NCI-H146 (cell line): ENCODE measurements at regions not wholly inside any gene's neighbourhood (a gene's known extent, or its start where the extent isn't known, plus 50 kb on each side); places are given as distances from the start of the nearest gene placed in this dataset.

Experiments used
- DNase-seq: peaks from one replicate; lab custom pipeline; 2025; lab: John Stamatoyannopoulos, UW

DNA sequence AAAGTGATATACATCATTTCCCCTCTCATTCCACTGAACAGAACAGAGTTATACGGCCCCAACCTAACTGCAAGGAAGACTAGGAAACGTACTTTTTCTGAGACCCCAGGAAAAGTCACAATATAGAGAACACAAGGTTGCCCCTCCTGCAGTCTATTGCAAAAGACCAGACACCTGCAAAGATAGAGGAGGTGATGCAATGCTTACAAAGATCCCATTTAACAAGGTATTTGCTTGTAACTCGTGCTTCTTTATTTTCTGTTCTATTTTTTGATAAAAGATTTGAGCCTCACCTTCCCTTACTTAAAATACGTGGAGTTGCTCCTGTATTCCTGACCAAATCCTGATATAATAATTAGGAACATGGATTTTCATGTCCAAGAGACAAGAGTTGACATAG is 793.0 kb upstream of the ID2 start:
- no peak for DNase-seq

DNA sequence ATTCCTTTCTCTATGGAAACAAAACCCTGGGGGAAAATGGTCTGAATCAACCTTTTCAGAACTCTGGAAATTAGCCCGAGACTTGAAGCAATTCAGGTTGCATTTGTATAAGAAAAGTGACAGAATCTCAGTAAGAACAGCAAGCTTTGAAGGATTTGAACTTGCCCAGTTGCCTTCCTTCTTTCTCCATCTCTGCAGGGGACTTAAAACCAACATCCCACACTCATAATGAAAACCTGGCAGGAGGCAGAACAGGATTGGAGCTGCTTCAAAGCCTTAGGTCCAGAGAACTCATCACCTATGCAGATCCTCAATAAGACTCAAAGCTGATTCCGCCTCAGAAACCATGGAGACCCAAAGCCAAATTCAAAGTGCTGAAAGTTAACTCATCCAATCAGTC is 790.5 kb upstream of the ID2 start:
- no peak for DNase-seq

GRCh38 chr2:7895289-7895688 is 786.6 kb upstream of the ID2 start:
- no peak for DNase-seq

GRCh38 chr2:7896940-7897487 is 784.8 kb upstream of the ID2 start:
- no peak for DNase-seq

DNA sequence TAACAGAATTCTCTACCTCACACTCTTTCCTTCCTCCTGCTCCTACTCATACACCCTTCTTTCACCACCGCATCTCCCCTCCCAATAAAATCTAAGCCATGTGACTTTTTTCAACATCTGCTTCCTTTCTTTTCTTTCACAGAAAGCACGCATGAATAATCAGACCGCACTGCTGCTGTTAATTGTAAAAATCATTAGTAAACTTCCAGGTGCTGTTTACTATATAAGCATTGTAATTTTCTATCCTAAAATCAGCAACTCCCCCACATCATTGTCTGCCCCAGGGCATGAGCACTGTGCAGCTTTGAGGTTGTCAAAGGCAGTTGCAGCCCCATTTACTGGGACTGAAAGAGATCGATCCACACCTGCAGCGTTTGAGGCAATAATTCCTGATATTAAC is 782.6 kb upstream of the ID2 start:
- peak; percentile 99 for DNase-seq

GRCh38 chr2:7899923-7900322 is 781.9 kb upstream of the ID2 start:
- peak; percentile 77 for DNase-seq

DNA sequence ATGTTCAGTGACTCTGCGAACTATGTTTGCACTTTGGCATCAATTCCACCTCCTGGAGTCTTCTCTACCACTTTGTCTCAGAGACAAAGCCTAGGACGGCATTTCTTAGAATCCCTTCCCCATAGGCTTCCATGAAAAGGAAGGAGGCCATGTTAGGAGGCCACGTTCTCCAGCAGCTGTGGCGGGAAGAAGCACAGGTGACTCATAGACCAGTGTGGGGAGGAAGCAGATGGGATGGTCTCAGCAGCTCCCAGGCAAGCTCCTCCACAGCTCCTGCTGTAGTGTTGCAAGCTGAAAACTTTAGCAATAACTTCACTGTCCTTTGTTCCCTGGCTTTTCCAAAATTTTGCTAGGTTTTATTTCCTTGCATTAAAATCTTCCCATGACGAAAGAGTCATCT is 781.3 kb upstream of the ID2 start:
- peak; percentile 67 for DNase-seq

DNA sequence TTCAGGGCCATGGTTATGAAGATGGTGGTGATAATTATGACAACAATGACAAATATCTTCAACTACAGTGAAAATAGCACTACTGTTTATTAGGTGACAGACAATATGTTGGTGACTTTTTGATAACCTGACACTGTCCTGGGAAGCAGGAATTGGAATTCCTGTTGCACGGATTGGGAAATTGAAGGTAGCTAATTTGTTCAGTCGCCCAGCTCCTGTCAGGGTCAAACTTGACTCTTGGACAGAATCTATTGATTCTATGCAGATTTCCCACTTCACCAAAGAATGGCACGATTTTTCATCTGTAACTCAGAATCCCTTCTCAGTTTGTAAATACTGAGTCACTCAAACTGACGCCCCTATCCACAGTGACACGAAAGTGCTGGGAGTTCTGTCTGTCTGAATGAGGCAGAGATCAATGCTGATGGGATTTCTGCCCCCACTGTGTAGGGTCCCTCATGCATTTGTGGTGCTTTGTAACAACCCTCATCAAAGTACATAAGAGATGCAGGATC is 779.5 kb upstream of the ID2 start:
- no peak for DNase-seq

- no peak for DNase-seq
Observed at GRCh38 chr2:7904319-7904718, 777.5 kb upstream of the ID2 start.

GRCh38 chr2:7905756-7906155 is 776.1 kb upstream of the ID2 start:
- DNase-seq = peak; percentile 96

DNA sequence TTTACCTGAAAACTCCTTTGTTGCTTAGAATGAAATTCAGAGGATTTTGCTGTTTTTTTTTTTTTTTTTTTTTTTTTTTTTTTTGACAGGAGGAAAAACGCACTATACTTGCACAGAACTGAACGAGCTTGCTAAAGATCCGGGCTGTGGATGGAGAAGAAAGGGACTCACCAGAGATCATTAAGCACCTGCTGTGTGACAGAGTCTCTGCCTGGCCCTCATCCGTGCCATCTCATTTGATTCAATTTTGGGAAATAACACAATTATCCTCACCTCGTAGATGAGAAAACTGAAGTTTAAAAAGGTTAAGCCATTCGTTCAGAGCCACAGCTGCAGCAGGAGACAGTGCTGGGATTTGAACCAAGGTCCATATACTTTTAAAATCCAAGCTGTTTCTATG is 775.4 kb upstream of the ID2 start:
- DNase-seq = peak; percentile 84

DNA sequence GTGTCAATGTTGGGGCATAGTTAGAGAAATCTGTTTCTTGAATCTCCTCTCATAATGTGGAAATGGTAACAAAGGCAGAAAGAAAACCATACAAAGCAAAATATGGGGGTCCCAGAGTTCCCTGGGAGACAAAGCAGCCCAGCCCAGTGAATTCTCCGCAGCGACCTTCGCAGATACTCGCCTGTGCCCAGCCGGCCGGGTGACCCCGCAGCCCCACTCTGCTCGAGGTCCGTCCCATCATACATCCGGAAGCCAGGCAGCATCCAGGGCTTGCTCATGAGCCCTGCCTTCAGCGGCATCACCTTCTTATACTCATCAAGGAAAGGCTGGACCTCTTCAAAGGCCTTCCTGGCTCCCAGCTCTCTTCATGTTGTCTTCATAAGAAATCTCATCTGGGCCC is 774.8 kb upstream of the ID2 start:
- no peak for DNase-seq

- no peak for DNase-seq
Observed at GRCh38 chr2:7910752-7911151, 771.1 kb upstream of the ID2 start.

GRCh38 chr2:7911196-7911595 is 770.7 kb upstream of the ID2 start:
- no peak for DNase-seq

GRCh38 chr2:7913974-7914373 is 767.9 kb upstream of the ID2 start:
- no peak for DNase-seq

GRCh38 chr2:7915302-7916091 is 766.4 kb upstream of the ID2 start:
- DNase-seq = no peak

GRCh38 chr2:7916670-7917069 is 765.2 kb upstream of the ID2 start:
- DNase-seq = no peak

- DNase-seq = no peak
Observed at GRCh38 chr2:7919510-7919909, 762.3 kb upstream of the ID2 start.

- DNase-seq = no peak
Observed at GRCh38 chr2:7924023-7924762, 757.7 kb upstream of the ID2 start.

- DNase-seq = no peak
Observed at GRCh38 chr2:7925506-7925905, 756.4 kb upstream of the ID2 start.

DNA sequence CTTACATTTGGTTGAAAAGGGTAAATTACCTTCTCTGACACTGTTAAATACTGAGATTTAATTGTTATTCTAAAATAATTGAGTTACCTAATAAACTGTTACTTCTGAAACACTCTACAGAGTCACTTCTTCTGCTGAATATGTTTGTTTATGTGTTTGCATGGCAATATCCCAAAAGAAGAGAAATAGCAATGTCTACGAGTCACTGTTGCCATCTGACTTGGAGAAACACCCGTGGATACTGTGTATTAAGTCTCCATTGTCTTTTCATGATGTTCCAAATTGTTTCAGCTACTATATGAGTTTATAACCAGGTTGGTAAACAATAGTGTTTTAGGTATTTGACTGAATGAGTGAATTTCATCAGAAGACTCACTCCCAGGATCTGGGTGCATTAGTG is 754.2 kb upstream of the ID2 start:
- no peak for DNase-seq

DNA sequence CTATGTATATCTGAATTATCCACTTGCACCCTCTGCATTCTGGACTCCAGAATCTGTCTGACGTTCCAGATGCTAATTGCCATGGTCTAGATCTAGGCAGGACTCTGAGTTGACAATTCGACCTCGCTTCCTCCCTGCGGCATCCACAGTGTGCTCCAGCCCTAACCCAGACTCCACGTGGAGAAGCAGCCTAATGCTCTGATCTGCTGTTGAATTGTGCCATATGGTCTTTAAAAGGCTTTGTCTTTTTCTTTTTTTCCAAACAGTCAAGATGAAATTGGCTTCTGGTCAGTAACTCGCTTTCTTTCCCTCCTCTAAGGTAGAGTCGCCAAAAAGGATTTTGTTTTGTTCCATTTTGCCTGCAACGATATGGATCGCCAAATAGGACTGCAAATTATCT is 752.6 kb upstream of the ID2 start:
- no peak for DNase-seq
